HepG2 (cell line): ENCODE measurements at regions not wholly inside any gene's neighbourhood (a gene's known extent, or its start where the extent isn't known, plus 50 kb on each side); places are given as distances from the start of the nearest gene placed in this dataset.

Source experiments
- AFF4 ChIP-seq: sonication (generic); formaldehyde crosslinking; IDR thresholded peaks from 2 replicates; pipeline ENCODE4 v1.4.0; 2020; ENCODE audit warnings: missing genetic modification reagents
- BCL3 ChIP-seq: sonication (generic); formaldehyde crosslinking; IDR thresholded peaks from 2 replicates; pipeline ENCODE4 v1.5.1; 2020; ENCODE audit warnings: mild to moderate bottlenecking, missing genetic modification reagents, moderate library complexity
- BCL6 ChIP-seq: IDR thresholded peaks from 2 replicates; pipeline ENCODE4 v1.6.1; 2016; ENCODE audit warnings: missing genetic modification reagents, missing compliant biosample characterization
- KDM1A ChIP-seq: IDR thresholded peaks from 2 replicates; pipeline ENCODE4 v1.6.1; 2016; ENCODE audit warnings: missing compliant biosample characterization
- KMT2B ChIP-seq: IDR thresholded peaks from 2 replicates; pipeline ENCODE4 v1.6.1; 2016; ENCODE audit warnings: missing genetic modification reagents, missing compliant biosample characterization
- PCBP2 ChIP-seq: fragments of 200-400 bp; formaldehyde crosslinking; optimal IDR thresholded peaks from 2 replicates; pipeline ENCODE3; 2018; ENCODE audit warnings: low read length, low read depth; ENCODE audit not compliant: poor library complexity, severe bottlenecking
- SIN3B ChIP-seq: fragments of 150-350 bp; IDR thresholded peaks from 2 replicates; pipeline ENCODE4 v1.6.1; 2014; ENCODE audit warnings: low read length
- SIX4 ChIP-seq: sonication (generic); formaldehyde crosslinking; IDR thresholded peaks from 2 replicates; pipeline ENCODE4 v1.4.0; 2020; ENCODE audit warnings: missing genetic modification reagents
- ZBED4 ChIP-seq: sonication (generic); formaldehyde crosslinking; IDR thresholded peaks from 2 replicates; pipeline ENCODE4 v1.4.0; 2020; ENCODE audit warnings: missing genetic modification reagents, borderline replicate concordance
- ZFP91 ChIP-seq: sonication (generic); formaldehyde crosslinking; IDR thresholded peaks from 2 replicates; pipeline ENCODE4 v1.9.0; 2022; ENCODE audit warnings: missing genetic modification reagents, mild to moderate bottlenecking, borderline replicate concordance
- ZFY ChIP-seq: sonication (generic); formaldehyde crosslinking; IDR thresholded peaks from 2 replicates; pipeline ENCODE4 v1.4.0; 2020; ENCODE audit warnings: missing genetic modification reagents
- ZNF343 ChIP-seq: sonication (generic); formaldehyde crosslinking; IDR thresholded peaks from 2 replicates; pipeline ENCODE4 v1.4.0; 2020; ENCODE audit warnings: mild to moderate bottlenecking, missing genetic modification reagents
- ZNF709 ChIP-seq: sonication (generic); formaldehyde crosslinking; IDR thresholded peaks from 2 replicates; pipeline ENCODE4 v1.5.0; 2020; ENCODE audit warnings: mild to moderate bottlenecking, missing genetic modification reagents
- TF ChIP-seq, protein P1 (sequence below): conservative IDR thresholded peaks from 2 replicates; pipeline ENCODE4 v1.6.1; 2018; ENCODE audit warnings: missing genetic modification reagents

GRCh38 chr4:123856689-123857545, 460.3 kb downstream of the SPRY1 start (continued):
- TF ChIP-seq ZFP91 (CRISPR knock-in tag) (no peak), KMT2B (CRISPR knock-in tag) (peak; percentile 76), ZNF343 (CRISPR knock-in tag) (no peak), ZFY (CRISPR knock-in tag) (peak; percentile 51), ZBED4 (no peak; the same call in 1 of the 2 replicates), BCL3 (CRISPR knock-in tag) (no peak), AFF4 (CRISPR knock-in tag) (no peak), SIX4 (CRISPR knock-in tag) (peak; percentile 20; the same call in 1 of the 2 replicates), ZNF709 (no peak), BCL6 (peak; percentile 61), PCBP2 (no peak), SIN3B (no peak), KDM1A (no peak)
- TF ChIP-seq, protein P1, sequence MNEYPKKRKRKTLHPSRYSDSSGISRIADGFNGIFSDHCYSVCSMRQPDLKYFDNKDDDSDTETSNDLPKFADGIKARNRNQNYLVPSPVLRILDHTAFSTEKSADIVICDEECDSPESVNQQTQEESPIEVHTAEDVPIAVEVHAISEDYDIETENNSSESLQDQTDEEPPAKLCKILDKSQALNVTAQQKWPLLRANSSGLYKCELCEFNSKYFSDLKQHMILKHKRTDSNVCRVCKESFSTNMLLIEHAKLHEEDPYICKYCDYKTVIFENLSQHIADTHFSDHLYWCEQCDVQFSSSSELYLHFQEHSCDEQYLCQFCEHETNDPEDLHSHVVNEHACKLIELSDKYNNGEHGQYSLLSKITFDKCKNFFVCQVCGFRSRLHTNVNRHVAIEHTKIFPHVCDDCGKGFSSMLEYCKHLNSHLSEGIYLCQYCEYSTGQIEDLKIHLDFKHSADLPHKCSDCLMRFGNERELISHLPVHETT (CRISPR knock-in tag) = no peak
